ENCODE measurements at regions not wholly inside any gene's neighbourhood (a gene's known extent, or its start where the extent isn't known, plus 50 kb on each side); places are given as distances from the start of the nearest gene placed in this dataset.
"Not testable (repeated sequence)": the region's sequence is repeated elsewhere in the genome, so short reads cannot be mapped to it uniquely, and the experiment has no call there.

DNA sequence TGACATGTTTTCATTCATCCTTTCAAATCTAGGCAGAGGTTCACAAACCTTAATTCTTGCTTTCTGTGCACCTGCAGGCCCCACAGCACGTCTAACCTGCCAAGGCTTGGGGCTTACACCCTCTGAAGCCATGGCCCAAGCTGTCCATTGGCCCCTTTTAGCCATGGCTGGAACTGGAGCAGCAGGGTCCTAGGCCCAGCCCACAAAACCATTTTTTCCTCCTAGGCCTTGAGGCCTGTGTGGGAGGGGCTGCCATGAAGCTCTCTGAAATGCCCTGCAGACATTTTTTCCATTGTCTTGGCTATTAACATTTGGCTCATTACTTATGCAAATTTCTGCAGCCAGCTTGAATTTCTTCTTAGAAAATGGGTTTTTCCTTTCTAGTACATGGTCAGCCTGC lies 547.5 kb downstream of the KCNH5 start:
- 47 to 60% methylated on average over 1 of the region's 1 CpG for WGBS, 2 donors
- H3K9me3 ChIP-seq = peaks cover 0 to 24% (median 3%) of the 10 kb centered on the region in 4 donors

DNA sequence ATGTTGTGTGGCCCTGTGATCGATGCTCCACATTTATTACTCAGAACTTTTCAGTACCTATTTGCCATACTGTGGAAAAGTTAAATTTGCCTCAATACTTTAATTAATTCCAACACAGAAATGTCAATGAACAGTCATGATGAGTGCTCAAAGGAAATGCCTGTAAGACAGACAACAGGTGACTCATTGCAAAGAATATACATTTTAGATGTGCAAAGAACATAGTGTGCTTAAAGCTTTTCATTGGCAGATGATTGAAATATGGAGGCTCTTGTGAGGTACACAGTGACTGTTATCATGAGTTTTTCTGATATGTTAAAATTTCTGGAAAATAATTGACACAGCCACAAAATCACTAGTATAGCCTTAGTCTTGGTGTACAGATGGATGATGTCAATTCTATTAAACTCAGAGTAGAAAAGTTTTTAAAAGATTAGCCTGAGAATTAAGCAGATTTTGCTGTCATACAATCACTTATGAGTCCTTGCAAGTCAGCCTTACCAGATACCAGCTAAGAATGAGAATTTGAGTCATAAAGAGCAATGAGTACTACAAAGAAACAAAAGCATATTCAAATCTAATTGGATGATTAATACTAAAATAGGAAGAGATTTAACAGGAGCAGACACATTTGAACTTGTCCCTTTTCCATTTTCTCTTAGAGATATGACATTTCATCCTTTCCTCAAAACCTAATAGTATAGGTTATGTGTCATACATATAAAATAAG lies 544.1 kb downstream of the KCNH5 start:
- TF ChIP-seq EP300 (IDR thresholded peaks at IDR 0.05) (no peak), POLR2A (IDR thresholded peaks at IDR 0.05) (no peak)
- TF ChIP-seq, protein P1, sequence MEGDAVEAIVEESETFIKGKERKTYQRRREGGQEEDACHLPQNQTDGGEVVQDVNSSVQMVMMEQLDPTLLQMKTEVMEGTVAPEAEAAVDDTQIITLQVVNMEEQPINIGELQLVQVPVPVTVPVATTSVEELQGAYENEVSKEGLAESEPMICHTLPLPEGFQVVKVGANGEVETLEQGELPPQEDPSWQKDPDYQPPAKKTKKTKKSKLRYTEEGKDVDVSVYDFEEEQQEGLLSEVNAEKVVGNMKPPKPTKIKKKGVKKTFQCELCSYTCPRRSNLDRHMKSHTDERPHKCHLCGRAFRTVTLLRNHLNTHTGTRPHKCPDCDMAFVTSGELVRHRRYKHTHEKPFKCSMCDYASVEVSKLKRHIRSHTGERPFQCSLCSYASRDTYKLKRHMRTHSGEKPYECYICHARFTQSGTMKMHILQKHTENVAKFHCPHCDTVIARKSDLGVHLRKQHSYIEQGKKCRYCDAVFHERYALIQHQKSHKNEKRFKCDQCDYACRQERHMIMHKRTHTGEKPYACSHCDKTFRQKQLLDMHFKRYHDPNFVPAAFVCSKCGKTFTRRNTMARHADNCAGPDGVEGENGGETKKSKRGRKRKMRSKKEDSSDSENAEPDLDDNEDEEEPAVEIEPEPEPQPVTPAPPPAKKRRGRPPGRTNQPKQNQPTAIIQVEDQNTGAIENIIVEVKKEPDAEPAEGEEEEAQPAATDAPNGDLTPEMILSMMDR (IDR thresholded peaks at IDR 0.05) = no peak
- Histone ChIP-seq H3K4me3 (no peak overlapping the region), H3K27me3 (no peaks in the 10 kb centered on the region), H3K4me1 (no peaks in the 10 kb centered on the region), H3K36me3 (no peaks in the 10 kb centered on the region), H3K27ac (no peak overlapping the region), H3K9me3 (peaks cover 0 to 24% (median 5%) of the 10 kb centered on the region in 4 donors)
- 92 to 97% methylated on average over 1 of the region's 1 CpG for WGBS, 2 donors
- no peak for DNase-seq (ENCODE audit: low spot score in 2 of 2)

More for the DNA sequence above, 547.5 kb downstream of the KCNH5 start:
- DNase-seq (ENCODE audit: low spot score in 2 of 2) = no peak
- Histone ChIP-seq H3K27me3 (no peaks in the 10 kb centered on the region), H3K27ac (no peak overlapping the region), H3K36me3 (no peaks in the 10 kb centered on the region), H3K4me1 (no peaks in the 10 kb centered on the region), H3K4me3 (no peak overlapping the region)
- TF ChIP-seq, protein P1 (IDR thresholded peaks at IDR 0.05) = no peak
- no peak for TF ChIP-seq POLR2A (IDR thresholded peaks at IDR 0.05)
- no peak for TF ChIP-seq EP300 (IDR thresholded peaks at IDR 0.05)

DNA sequence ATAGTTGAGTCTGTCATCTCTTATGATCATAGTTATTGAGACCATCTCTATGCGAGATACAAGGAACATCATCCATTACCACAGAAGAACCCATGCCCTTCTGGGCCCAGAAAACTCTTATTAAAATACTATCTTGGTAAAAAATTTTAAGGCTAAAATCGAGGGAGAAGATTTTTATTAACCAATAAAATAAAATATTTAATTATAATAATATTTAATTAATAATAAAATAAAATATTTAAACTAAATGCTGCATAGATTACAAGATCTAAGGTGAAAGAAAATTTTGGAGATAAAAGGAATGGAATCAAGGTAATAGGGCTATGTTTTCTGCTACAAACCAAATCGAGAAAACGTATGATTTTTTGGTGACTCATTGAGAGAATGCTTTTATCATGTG lies 540.2 kb downstream of the KCNH5 start:
- DNase-seq (ENCODE audit: low spot score in 2 of 2) = no peak
- WGBS, 2 donors = 88 to 89% methylated on average over 4 of the region's 4 CpGs
- H3K36me3 ChIP-seq = no peaks in the 10 kb centered on the region
- H3K9me3 ChIP-seq = peaks cover 0 to 3% (median 0%) of the 10 kb centered on the region in 4 donors
- H3K27me3 ChIP-seq = no peaks in the 10 kb centered on the region
- no peak overlapping the region for H3K4me3 ChIP-seq
- no peak for TF ChIP-seq POLR2A (IDR thresholded peaks at IDR 0.05)
- H3K4me1 ChIP-seq = no peaks in the 10 kb centered on the region
- no peak overlapping the region for H3K27ac ChIP-seq

DNA sequence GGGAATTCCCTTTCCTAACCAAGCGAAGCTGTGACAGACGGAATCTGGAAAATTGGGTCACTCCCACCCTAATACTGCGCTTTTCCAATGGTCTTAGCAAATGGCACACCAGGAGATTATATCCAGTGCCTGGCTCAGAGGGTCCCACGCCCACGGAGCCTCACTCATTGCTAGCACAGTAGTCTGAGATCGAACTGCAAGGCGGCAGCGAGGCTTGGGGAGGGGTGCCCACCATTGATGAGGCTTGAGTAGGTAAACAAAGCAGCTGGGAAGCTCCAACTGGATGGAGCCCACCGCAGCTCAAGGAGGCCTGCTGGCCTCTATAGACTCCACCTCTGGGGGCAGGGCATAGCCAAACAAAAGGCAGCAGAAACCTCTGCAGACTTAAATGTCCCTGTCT lies 523.9 kb downstream of the KCNH5 start:
- not testable (repeated sequence) for H3K27me3 ChIP-seq; H3K27ac ChIP-seq; H3K4me3 ChIP-seq; H3K4me1 ChIP-seq; DNase-seq (ENCODE audit: low spot score in 2 of 2); H3K36me3 ChIP-seq
- H3K9me3 ChIP-seq = peaks cover 0 to 44% (median 3%) of the 10 kb centered on the region in 4 donors
- WGBS, 2 donors = 89 to 93% methylated on average over 9 of the region's 9 CpGs

DNA sequence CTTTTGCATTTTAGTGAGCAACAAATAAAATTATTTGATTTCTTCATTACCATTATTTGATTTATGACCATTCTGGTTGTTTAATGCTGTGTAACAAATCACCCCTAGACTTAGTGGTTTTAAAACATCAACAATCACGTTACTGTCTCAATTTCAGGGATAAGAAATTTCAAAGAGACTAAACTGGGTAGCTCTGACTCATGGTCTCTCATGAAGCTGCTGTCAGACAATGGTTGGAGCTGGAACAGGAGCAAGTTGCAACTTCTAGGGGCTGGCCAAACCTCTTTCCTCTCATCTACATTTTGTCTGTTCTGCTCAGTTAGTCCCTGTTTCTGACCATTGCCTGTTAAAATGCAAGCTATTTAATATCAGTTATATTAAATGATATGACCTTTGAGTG lies 517.0 kb downstream of the KCNH5 start:
- no peak for DNase-seq (ENCODE audit: low spot score in 2 of 2)
- Histone ChIP-seq H3K27me3 (no peaks in the 10 kb centered on the region), H3K9me3 (peaks cover 0 to 16% (median 0%) of the 10 kb centered on the region in 4 donors), H3K36me3 (no peaks in the 10 kb centered on the region), H3K4me1 (no peaks in the 10 kb centered on the region), H3K27ac (no peak overlapping the region), H3K4me3 (no peak overlapping the region)
- TF ChIP-seq EP300 (IDR thresholded peaks at IDR 0.05) (no peak), POLR2A (IDR thresholded peaks at IDR 0.05) (no peak)
- TF ChIP-seq, protein P1 (IDR thresholded peaks at IDR 0.05) = no peak
- 47 to 57% methylated on average over 1 of the region's 1 CpG for WGBS, 2 donors

DNA sequence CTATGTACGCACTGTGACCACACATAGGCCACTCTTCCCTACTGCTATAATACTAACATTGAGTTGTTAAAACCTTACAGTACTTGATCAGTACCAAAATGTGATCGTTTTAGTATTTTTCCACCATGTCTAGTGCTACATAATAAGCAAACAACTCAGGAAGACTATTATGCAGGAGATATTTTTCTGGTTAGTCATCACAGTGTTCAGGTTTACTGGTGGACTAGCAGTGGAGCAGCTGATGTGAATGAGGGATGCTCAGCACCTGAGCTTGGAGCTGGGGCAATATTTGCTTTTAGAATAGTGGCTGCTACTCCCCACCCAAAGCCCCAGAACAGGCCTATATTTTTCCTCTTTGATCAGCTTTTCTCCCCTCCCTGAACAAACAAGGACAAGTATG lies 513.1 kb downstream of the KCNH5 start:
- 90% methylated on average over 2 of the region's 2 CpGs for WGBS, 2 donors
- H3K9me3 ChIP-seq = peaks cover 0 to 4% (median 0%) of the 10 kb centered on the region in 4 donors
- H3K27ac ChIP-seq = no peak overlapping the region
- no peak overlapping the region for H3K4me3 ChIP-seq
- H3K27me3 ChIP-seq = no peaks in the 10 kb centered on the region
- no peak for DNase-seq (ENCODE audit: low spot score in 2 of 2)
- no peaks in the 10 kb centered on the region for H3K36me3 ChIP-seq
- TF ChIP-seq, protein P1 (IDR thresholded peaks at IDR 0.05) = no peak
- TF ChIP-seq EP300 (IDR thresholded peaks at IDR 0.05) (no peak), POLR2A (IDR thresholded peaks at IDR 0.05) (no peak)
- no peaks in the 10 kb centered on the region for H3K4me1 ChIP-seq
